ENCODE measurements at regions not wholly inside any gene's neighbourhood (a gene's known extent, or its start where the extent isn't known, plus 50 kb on each side); places are given as distances from the start of the nearest gene placed in this dataset.

GRCh38 chr21:39096754-39097153 lies 86.5 kb downstream of the PSMG1 start:
- no peak for TF ChIP-seq POLR2A (IDR thresholded peaks at IDR 0.05; ENCODE audit: low read depth, low read length)
- DNase-seq (ENCODE audit: insufficient read length, low spot score) = no peak
- no peak for FAIRE-seq

GRCh38 chr21:39095681-39096080 lies 87.6 kb downstream of the PSMG1 start:
- no peak for TF ChIP-seq POLR2A (IDR thresholded peaks at IDR 0.05; ENCODE audit: low read depth, low read length)
- DNase-seq (ENCODE audit: insufficient read length, low spot score) = no peak
- FAIRE-seq = no peak

GRCh38 chr21:39094847-39095579 lies 88.2 kb downstream of the PSMG1 start:
- TF ChIP-seq POLR2A (IDR thresholded peaks at IDR 0.05; ENCODE audit: low read depth, low read length) = no peak
- DNase-seq (ENCODE audit: insufficient read length, low spot score) (no peak), FAIRE-seq (no peak)

GRCh38 chr21:39094087-39094780 lies 89.0 kb downstream of the PSMG1 start:
- DNase-seq (ENCODE audit: insufficient read length, low spot score) (no peak), FAIRE-seq (no peak)
- TF ChIP-seq POLR2A (IDR thresholded peaks at IDR 0.05; ENCODE audit: low read depth, low read length) = no peak

- FAIRE-seq = no peak
Observed at GRCh38 chr21:39093526-39093925, 89.7 kb downstream of the PSMG1 start.

GRCh38 chr21:39088831-39089380 lies 94.3 kb downstream of the PSMG1 start:
- no peak for FAIRE-seq
- peak; percentile 37 for DNase-seq (ENCODE audit: insufficient read length, low spot score)
- no peak for TF ChIP-seq POLR2A (IDR thresholded peaks at IDR 0.05; ENCODE audit: low read depth, low read length)

More at GRCh38 chr21:39093526-39093925, 89.7 kb downstream of the PSMG1 start:
- DNase-seq (ENCODE audit: insufficient read length, low spot score) = no peak
- no peak for TF ChIP-seq POLR2A (IDR thresholded peaks at IDR 0.05; ENCODE audit: low read depth, low read length)

GRCh38 chr21:39088031-39088370 lies 95.2 kb downstream of the PSMG1 start:
- TF ChIP-seq POLR2A (IDR thresholded peaks at IDR 0.05; ENCODE audit: low read depth, low read length) = no peak
- FAIRE-seq (no peak), DNase-seq (ENCODE audit: insufficient read length, low spot score) (no peak)

GRCh38 chr21:39087238-39088030 lies 95.8 kb downstream of the PSMG1 start:
- FAIRE-seq (no peak), DNase-seq (ENCODE audit: insufficient read length, low spot score) (no peak)
- TF ChIP-seq POLR2A (IDR thresholded peaks at IDR 0.05; ENCODE audit: low read depth, low read length) = no peak

GRCh38 chr21:39086547-39086946 lies 96.7 kb downstream of the PSMG1 start:
- FAIRE-seq = no peak
- no peak for TF ChIP-seq POLR2A (IDR thresholded peaks at IDR 0.05; ENCODE audit: low read depth, low read length)
- DNase-seq (ENCODE audit: insufficient read length, low spot score) = no peak

GRCh38 chr21:39085843-39086405 lies 97.3 kb downstream of the PSMG1 start:
- no peak for TF ChIP-seq POLR2A (IDR thresholded peaks at IDR 0.05; ENCODE audit: low read depth, low read length)
- DNase-seq (ENCODE audit: insufficient read length, low spot score) = no peak
- no peak for FAIRE-seq

- FAIRE-seq = no peak
- DNase-seq (ENCODE audit: insufficient read length, low spot score) = no peak
- no peak for TF ChIP-seq POLR2A (IDR thresholded peaks at IDR 0.05; ENCODE audit: low read depth, low read length)
Observed at GRCh38 chr21:39084979-39085729, 98.1 kb downstream of the PSMG1 start.

- FAIRE-seq = no peak
- TF ChIP-seq POLR2A (IDR thresholded peaks at IDR 0.05; ENCODE audit: low read depth, low read length) = no peak
Observed at GRCh38 chr21:39084073-39084472, 99.2 kb downstream of the PSMG1 start.

GRCh38 chr21:39083377-39084008 lies 99.8 kb downstream of the PSMG1 start:
- TF ChIP-seq POLR2A (IDR thresholded peaks at IDR 0.05; ENCODE audit: low read depth, low read length) = no peak
- FAIRE-seq = no peak
- DNase-seq (ENCODE audit: insufficient read length, low spot score) = no peak

More at GRCh38 chr21:39084073-39084472, 99.2 kb downstream of the PSMG1 start:
- DNase-seq (ENCODE audit: insufficient read length, low spot score) = no peak
